Stimulated activated naive CD8-positive, alpha-beta T cell treated with anti-CD3 and anti-CD28 coated beads, Interleukin-15, amount 100 ng/mL, for 72 hours (primary cell): ENCODE measurements at regions not wholly inside any gene's neighbourhood (a gene's known extent, or its start where the extent isn't known, plus 50 kb on each side); places are given as distances from the start of the nearest gene placed in this dataset.

Experiments used
- ATAC-seq: fragments of 150-1000 bp; cut with Tn5 transposase; 2 replicates; pipeline ENCODE4 v1.10.0; 2021; ENCODE audit warnings: mild to moderate bottlenecking, moderate library complexity
- DNase-seq, 2 donors: peaks; one replicate each; pipeline ENCODE4 v3.0.0; 2021 to 2022
- H3K27ac Mint-ChIP-seq, 2 donors: one replicate each; pipeline ENCODE4 v1.8.0; 2022; ENCODE audit warnings: mild to moderate bottlenecking in 2 of 2, mixed read lengths in 2 of 2, moderate library complexity in 2 of 2
- H3K27me3 Mint-ChIP-seq: one replicate; pipeline ENCODE4 v1.8.0; 2022; ENCODE audit warnings: mixed read lengths
- H3K4me1 Mint-ChIP-seq: one replicate; pipeline ENCODE4 v1.8.0; 2022; ENCODE audit warnings: mild to moderate bottlenecking, mixed read lengths
- H3K4me3 Mint-ChIP-seq, 2 donors: one replicate each; pipeline ENCODE4 v1.8.0; 2022; ENCODE audit warnings: mild to moderate bottlenecking in 2 of 2, mixed read lengths in 2 of 2, moderate library complexity in 1 of 2
- H3K9me3 Mint-ChIP-seq, 2 donors: one replicate each; pipeline ENCODE4 v1.8.0; 2022; ENCODE audit warnings: mixed read lengths in 2 of 2

DNA sequence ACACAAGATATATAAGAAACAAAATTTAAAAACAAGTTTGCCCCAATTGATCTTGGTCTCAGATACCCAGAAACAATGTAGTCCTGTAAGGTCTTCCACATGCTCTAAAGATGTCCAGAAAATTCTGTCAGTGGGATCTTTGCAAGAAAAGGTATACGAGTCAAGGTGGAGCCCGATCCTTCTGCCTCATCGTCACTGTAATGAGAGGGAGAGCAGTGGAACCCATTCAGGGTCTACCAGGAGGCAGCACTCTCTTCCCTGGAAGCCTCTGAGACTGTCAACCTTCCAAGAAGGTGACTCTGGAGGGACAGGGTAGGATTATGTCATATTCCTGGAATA lies 112.8 kb downstream of the JCAD start:
- Mint-ChIP-seq H3K27ac (no peak overlapping the region), H3K9me3 (no peaks in the 10 kb centered on the region), H3K27me3 (peaks cover 8% of the 10 kb centered on the region), H3K4me1 (peaks cover 13% of the 10 kb centered on the region), H3K4me3 (no peak overlapping the region)
- ATAC-seq, result no peak
- no peak for DNase-seq

DNA sequence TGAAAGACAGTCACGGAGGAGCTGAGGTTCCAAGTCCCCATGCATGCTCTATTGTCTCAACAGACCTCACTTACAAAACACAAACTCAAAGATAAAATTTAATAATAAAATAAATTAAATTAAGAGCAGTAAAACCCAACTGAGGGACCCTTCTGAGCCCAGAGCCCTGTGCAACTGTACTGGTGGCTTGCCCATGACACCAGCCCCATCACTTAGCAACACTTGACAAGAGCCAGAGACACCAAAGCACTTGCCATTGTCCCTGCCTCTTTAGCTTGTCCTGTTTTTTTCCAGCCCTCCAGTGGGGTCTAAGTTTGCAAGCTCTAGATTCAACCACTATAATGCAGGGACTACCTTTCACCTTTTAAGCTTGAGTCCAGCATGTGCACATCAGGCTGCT lies 117.9 kb downstream of the JCAD start:
- Mint-ChIP-seq H3K27ac (no peak overlapping the region), H3K4me3 (no peak overlapping the region), H3K27me3 (peaks cover 17% of the 10 kb centered on the region), H3K4me1 (peaks cover 6% of the 10 kb centered on the region), H3K9me3 (no peaks in the 10 kb centered on the region)
- no peak for DNase-seq
- no peak for ATAC-seq

DNA sequence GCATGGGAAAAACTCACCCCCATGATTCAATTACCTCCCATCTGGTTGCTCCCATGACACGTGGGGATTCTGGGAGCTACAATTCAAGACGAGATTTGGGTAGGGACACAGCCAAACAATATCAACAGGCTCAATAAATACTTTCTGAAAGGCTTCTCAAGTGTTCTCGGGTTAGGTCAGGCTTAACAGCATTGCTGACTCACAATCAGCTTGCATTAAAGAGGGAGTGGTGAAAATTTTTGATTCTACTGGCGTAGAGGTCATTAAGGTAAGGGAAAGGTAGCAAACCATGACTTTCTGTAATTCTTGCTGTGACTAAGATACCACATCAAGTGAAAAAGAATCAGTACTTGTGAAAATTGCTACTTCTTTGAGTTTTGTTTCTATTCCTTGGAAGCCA lies 126.4 kb downstream of the JCAD start:
- Mint-ChIP-seq H3K4me3 (no peak overlapping the region), H3K27ac (no peak overlapping the region), H3K27me3 (peaks cover 9% of the 10 kb centered on the region), H3K9me3 (peaks cover 0 to 18% of the 10 kb centered on the region in 2 donors), H3K4me1 (no peaks in the 10 kb centered on the region)
- DNase-seq (no peak), ATAC-seq (no peak)

DNA sequence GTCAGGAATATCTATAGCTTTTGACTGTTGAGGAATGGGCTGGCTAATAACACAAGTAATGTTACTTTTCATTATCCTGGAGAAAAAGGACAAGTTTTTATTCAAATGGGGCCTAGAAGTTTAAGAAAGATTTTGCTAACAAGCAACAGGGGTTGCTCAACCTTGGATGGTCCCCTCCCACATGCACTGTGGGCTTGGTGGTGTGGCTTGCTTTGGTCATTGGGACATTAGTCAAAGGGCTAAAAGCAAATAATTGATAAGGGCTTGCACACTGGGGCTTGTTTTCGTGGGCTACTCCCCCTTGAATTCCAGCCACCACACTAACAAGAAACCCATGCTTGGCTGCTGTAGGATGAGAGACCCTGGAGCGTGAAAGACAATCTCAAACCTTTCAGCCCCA lies 127.6 kb downstream of the JCAD start:
- DNase-seq (no peak), ATAC-seq (no peak)
- peaks cover 0 to 25% of the 10 kb centered on the region in 2 donors for H3K9me3 Mint-ChIP-seq
- H3K27ac Mint-ChIP-seq, result no peak overlapping the region
- no peaks in the 10 kb centered on the region for H3K27me3 Mint-ChIP-seq
- H3K4me3 Mint-ChIP-seq, result no peak overlapping the region
- no peaks in the 10 kb centered on the region for H3K4me1 Mint-ChIP-seq

DNA sequence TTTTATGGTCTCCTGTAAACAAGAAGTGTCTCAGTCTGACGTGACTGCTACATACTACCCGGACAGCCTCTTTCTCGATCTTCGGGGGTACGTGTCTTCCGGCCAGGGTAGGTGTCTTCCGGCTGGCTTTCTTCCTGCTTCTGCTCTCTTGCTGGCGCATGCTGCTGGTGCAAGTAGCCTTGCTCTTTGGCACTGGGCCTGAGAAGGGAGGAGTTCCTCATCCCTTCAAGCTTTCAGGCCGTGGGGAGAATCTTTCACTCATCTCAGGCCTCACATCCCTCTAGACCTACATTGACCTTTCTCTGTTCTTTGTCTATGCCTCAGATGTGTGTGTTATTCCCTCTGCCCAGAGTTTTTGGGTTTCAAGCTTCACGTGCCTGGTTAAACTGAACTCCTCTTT lies 130.4 kb downstream of the JCAD start:
- H3K9me3 Mint-ChIP-seq, result peaks cover 0 to 37% of the 10 kb centered on the region in 2 donors
- H3K27ac Mint-ChIP-seq, result no peak overlapping the region
- H3K4me3 Mint-ChIP-seq, result no peak overlapping the region
- H3K4me1 Mint-ChIP-seq, result no peaks in the 10 kb centered on the region
- ATAC-seq, result no peak
- no peaks in the 10 kb centered on the region for H3K27me3 Mint-ChIP-seq
- DNase-seq, result no peak

DNA sequence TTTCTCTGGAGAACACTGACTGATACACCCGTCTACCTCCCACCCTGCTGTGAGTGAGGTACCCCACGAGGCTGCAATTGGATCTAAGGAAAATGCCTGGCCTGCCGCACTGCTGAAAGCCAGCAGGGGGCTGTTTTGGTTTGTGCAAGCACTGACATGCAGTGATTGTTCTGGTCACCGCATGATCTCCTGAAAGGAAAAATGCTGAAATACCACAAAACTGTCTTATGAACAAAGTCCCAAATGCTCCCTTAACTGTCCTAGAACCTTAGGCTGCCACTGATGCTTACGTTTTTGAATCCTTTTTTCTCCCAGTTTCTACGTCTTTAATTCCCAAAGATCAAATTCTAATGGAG lies 132.7 kb downstream of the JCAD start:
- H3K27ac Mint-ChIP-seq, result no peak overlapping the region
- no peak overlapping the region for H3K4me3 Mint-ChIP-seq
- H3K27me3 Mint-ChIP-seq, result no peaks in the 10 kb centered on the region
- no peaks in the 10 kb centered on the region for H3K4me1 Mint-ChIP-seq
- DNase-seq (no peak), ATAC-seq (no peak)
- peaks cover 0 to 37% of the 10 kb centered on the region in 2 donors for H3K9me3 Mint-ChIP-seq

DNA sequence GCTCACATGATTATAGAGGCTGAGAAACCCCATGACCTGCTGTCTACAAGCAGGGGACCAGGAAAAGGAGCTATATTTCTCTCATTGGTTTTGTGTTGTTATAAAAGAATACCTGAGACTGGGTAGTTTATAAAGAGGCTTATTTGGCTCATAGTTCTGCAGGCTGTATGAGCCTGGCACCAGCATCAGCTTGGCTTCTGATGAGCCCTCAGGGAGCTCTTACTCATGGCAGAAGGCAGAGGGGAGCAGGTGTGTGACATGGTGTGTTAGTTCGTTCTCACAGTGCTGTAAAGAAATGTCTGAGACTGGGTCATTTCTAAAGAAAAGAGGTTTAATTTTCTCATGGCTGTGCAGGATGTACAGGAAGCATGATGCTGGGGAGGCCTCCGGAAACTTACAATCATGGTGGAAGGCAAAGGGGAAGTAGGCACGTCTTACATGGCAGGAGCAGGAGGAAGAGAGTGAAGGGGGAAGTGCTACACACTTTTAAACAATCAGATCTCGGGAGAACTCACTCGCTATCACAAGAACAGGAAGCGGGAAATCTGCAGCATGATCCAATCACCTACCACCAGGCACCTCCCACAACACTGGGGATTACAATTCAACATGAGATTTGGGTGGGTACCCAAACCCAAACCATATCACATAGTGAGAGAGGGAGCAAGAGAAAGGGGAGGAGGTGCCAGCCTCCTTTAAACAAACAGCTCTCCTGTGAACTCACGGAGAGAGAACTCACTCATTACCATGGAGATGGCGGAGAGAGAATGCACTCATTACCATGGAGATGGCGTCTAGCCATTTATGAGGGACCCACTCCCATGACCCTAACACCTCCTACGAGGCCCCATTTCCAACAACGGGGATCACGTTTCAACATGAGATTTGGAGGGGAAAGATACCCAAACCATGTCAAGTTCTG lies 133.4 kb downstream of the JCAD start:
- ATAC-seq, result no peak
- DNase-seq, result no peak
- Mint-ChIP-seq H3K27ac (no peak overlapping the region), H3K4me1 (no peaks in the 10 kb centered on the region), H3K9me3 (peaks cover 0 to 37% of the 10 kb centered on the region in 2 donors), H3K4me3 (no peak overlapping the region), H3K27me3 (peaks cover under 1% of the 10 kb centered on the region)

DNA sequence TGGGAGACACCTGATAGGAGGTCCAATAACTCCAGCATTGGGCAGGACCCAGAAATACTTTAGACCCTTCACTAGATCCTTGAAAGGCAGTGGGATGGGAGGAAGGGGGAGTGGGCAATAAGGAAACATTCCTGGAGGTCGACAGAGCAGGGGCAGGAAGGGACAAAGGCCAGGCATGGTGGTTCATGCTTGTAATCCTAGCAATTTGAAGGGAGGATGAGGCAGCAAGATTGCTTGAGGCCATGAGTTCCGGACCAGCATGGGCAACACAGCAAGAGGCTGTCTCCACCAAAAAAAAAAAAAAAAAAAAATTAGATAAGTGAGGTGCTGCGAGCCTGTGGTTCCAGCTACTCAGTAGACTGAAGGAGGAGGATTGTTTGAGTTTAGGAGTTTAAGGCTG lies 134.9 kb downstream of the JCAD start:
- Mint-ChIP-seq H3K4me1 (no peaks in the 10 kb centered on the region), H3K9me3 (peaks cover 0 to 34% of the 10 kb centered on the region in 2 donors), H3K27ac (peak overlapping the region in 1 of 2 donors; percentile 74), H3K27me3 (peaks cover 16% of the 10 kb centered on the region), H3K4me3 (no peak overlapping the region)
- no peak for ATAC-seq
- DNase-seq, result no peak

DNA sequence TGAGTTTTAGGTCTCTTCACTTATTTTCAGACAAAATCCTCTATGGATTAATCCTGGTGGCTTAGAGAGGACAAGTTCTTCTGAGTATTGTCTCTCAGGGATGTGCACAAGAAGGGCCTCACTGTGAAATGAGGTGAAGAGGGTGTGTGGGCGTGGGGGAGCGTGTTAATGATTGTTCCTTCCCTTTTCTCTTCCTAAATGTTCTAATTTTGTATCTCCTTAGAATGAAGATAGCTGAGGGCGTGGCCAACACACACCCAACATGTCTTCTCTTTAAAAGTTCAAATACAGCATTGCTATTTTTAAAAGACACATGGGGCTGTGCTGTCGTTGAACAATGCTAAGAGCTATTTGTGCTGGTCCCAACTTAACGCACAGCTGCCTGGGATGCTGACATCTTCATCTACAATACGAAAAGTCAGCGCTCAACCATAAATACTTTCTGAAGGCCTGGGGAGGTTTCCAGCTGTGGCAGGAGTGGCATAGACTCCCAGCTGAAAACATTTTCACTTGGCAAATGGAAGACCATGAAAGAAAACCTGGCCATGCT lies 135.9 kb downstream of the JCAD start:
- Mint-ChIP-seq H3K9me3 (peaks cover 0 to 25% of the 10 kb centered on the region in 2 donors), H3K4me3 (no peak overlapping the region), H3K27ac (no peak overlapping the region), H3K27me3 (peaks cover 25% of the 10 kb centered on the region), H3K4me1 (no peaks in the 10 kb centered on the region)
- DNase-seq (no peak), ATAC-seq (no peak)

DNA sequence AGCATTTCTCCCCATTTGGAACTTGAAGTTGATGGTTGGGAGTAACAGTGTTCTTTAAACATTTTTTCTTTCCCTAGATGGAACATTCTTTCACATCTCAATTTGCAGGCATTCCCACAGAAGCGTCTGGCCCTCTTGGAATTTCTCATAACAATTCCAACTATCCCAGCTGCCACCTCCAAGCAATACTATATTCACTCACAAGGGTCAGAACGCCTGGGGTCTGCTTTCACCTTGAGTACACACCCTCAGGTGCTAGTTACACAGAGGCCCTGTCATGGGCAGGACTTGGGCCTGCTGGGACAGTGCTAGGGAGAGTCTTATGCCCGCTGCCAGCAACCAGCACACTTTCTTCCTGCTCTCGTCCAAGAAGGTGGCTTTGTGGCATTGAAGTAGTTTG lies 136.5 kb downstream of the JCAD start:
- peaks cover 25% of the 10 kb centered on the region for H3K27me3 Mint-ChIP-seq
- no peak overlapping the region for H3K27ac Mint-ChIP-seq
- H3K4me3 Mint-ChIP-seq, result no peak overlapping the region
- no peaks in the 10 kb centered on the region for H3K4me1 Mint-ChIP-seq
- DNase-seq, result no peak
- ATAC-seq, result no peak
- H3K9me3 Mint-ChIP-seq, result peaks cover 0 to 20% of the 10 kb centered on the region in 2 donors

DNA sequence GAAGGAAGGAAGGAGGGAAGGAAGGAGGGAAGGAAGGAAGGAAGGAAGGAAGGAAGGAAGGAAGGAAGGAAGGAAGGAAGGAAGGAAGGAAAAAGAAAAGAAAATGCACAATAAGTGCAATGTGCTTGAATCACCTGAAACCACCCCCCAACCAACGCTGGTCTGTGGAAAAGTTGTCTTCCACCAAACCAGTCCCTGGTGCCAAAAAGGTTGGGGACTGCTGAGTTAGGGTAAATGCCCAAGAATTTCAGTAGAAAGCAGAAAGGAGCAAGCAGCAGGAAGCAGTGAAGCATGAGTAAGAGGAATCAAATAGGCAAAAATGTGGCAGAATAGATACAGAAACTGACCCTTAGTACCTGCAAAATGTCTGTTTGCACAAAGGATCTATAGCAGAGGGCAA lies 137.2 kb downstream of the JCAD start:
- Mint-ChIP-seq H3K27me3 (peaks cover 25% of the 10 kb centered on the region), H3K27ac (no peak overlapping the region), H3K4me1 (no peaks in the 10 kb centered on the region), H3K9me3 (peaks cover 0 to 16% of the 10 kb centered on the region in 2 donors), H3K4me3 (no peak overlapping the region)
- ATAC-seq (no peak), DNase-seq (no peak)

DNA sequence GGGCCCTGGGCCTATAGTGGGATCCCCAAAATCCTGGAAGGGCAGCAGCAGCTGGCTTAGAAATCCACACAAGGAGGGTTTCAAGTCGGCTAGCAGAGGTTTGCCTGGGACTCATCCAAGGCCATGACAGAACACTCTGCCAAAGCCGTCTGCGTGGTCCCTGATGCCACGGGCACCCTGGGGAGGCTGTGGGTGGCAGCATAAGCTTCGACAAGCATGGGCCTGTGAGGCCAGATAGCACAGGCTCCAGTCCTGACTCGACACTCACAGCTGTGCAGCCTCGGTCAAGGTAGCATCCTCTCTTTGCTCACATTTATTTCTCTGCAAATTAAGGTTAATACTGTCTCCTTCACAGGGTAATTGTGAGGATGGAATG lies 138.3 kb downstream of the JCAD start:
- DNase-seq, result no peak
- Mint-ChIP-seq H3K4me3 (no peak overlapping the region), H3K27me3 (peaks cover 25% of the 10 kb centered on the region), H3K27ac (no peak overlapping the region), H3K4me1 (no peaks in the 10 kb centered on the region), H3K9me3 (peaks cover 0 to 5% of the 10 kb centered on the region in 2 donors)
- no peak for ATAC-seq

DNA sequence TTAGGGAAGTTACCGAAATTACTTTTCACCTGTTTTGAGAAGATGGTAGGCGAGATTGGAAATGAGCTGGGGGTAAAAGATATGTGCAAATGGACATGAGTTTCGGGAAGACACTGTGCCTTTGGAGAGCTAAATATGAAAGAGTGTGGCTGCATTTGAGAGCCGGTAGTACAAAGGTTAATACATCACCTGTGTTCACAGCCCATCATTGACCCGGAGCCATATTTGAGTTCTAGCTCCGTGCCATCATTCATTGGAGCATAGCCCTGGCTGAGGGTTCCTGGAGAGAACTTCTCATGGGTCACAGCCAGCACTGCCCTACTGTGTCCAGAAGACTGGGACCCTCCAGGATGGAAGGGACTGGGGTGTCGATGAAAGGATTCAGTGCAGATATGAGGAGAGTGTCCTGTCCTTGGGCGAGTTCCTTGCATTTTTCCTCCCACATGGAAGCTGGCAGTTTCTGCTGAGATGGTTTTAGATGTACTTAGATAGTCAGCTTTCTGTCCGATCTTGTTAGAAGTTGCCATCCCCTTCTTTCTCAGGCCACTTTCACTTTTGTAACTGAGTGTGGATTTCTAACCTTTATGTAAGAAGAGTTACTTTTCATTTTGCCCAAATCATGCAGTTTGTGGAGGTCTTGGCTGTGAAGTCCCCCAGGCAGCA lies 138.8 kb downstream of the JCAD start:
- DNase-seq (no peak), ATAC-seq (no peak)
- H3K27me3 Mint-ChIP-seq, result peaks cover 25% of the 10 kb centered on the region
- H3K27ac Mint-ChIP-seq, result no peak overlapping the region
- no peak overlapping the region for H3K4me3 Mint-ChIP-seq
- no peaks in the 10 kb centered on the region for H3K9me3 Mint-ChIP-seq
- no peaks in the 10 kb centered on the region for H3K4me1 Mint-ChIP-seq

DNA sequence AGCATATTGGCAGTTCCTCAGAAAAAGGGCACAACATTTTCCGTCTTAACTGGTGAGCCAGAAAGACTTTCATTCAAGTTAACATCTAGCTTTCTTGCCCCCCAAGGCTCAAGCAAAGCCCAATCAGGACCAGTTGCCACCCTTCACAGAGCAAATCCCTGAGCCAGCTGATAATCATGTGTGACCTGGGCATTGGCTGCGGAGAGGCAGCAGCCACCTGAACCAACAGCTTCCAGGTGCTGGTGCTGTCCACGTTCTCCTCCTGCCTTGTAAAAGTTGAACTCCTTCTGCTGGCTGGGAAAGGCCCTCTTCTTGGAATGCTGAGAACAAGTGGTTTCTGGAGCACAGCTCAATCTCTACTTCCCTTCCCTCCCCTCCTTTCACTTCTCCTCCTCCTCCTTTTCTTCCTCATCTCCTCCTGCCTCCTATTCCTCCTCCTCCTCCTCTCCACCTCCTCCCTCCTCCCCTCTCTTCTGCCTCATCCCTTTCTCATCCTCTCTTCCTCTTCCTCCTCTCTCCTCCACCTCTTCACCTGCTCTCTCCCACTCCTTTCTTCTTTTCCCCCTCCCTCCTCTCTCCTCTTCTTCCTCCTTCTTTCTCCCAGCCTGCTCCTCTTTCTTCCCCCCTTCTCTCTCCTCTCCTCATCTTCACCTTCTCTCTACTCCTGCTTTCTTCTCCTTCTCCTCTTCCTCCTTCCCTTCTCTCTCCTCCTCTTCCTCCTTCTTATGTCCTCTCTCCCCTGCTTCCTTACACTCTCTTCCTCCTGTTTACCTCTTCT lies 140.6 kb downstream of the JCAD start:
- Mint-ChIP-seq H3K27ac (peak overlapping the region; percentile 15 to 24), H3K4me3 (no peak overlapping the region), H3K9me3 (no peaks in the 10 kb centered on the region), H3K4me1 (no peaks in the 10 kb centered on the region), H3K27me3 (peaks cover 25% of the 10 kb centered on the region)
- DNase-seq, result no peak
- no peak for ATAC-seq

DNA sequence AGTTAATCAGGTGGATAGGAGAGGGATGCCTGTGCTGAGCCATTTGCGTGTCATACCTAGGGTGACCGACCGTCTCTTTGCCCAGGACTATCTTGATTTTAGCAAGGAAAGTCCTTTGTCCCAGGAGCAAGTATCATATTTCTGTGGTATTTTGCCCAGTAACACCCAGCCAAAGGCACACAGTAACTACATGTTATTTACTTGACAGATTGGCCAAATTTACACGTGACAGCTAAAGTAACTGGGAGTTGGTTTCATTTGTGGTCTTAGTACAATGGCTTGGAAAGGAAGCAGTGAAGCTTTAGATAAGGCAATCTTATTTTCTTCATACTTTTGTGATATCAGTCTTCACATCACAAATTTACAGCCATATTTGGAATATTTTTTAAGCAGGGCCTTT lies 142.1 kb downstream of the JCAD start:
- Mint-ChIP-seq H3K27me3 (peaks cover 25% of the 10 kb centered on the region), H3K4me1 (no peaks in the 10 kb centered on the region), H3K4me3 (no peak overlapping the region), H3K9me3 (no peaks in the 10 kb centered on the region), H3K27ac (no peak overlapping the region)
- no peak for ATAC-seq
- no peak for DNase-seq

DNA sequence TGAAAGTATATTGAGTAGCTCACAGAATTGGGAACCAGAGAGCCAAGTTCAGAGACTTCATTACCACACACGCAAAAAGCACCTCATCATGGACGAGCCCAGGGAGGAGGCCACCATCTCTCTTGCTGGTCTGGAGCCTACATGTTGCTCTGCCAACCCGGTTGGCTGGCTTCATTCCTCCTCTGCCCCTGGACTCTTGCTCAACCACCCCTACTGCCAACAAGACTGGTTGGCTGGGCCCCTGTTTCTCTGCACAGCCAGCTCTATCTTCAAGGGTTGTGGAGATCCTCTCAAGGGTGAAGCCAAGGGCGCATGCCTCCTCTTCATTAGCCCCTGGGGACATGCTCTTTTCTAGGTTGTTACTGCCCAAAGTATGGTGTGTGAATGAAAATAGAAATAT lies 142.7 kb downstream of the JCAD start:
- DNase-seq, result no peak
- Mint-ChIP-seq H3K4me1 (no peaks in the 10 kb centered on the region), H3K9me3 (no peaks in the 10 kb centered on the region), H3K27me3 (peaks cover 27% of the 10 kb centered on the region), H3K4me3 (no peak overlapping the region), H3K27ac (no peak overlapping the region)
- ATAC-seq, result no peak
